AG04450 (cell line): ENCODE measurements at regions not wholly inside any gene's neighbourhood (a gene's known extent, or its start where the extent isn't known, plus 50 kb on each side); places are given as distances from the start of the nearest gene placed in this dataset.

Source experiments
- CTCF ChIA-PET: fragments of 300-600, 350-600 bp; formaldehyde crosslinking; extraction: SDS; loops from one replicate; lab custom pipeline; 2022; ENCODE audit warnings: antibody characterized with exemption, inconsistent platforms; lab: Charles Lee
- POLR2A ChIA-PET: fragments of 350-600 bp; formaldehyde crosslinking; extraction: SDS; loops from one replicate; lab custom pipeline; 2021; ENCODE audit warnings: antibody characterized with exemption, inconsistent platforms; lab: Yijun Ruan, JAX
- DNase-seq: peaks from one replicate; pipeline ENCODE4 v3.0.0-alpha.2; 2011; ENCODE audit warnings: low read depth, low spot score
- H3K27ac ChIP-seq: one replicate; pipeline ENCODE4 v1.5.1; 2012; ENCODE audit warnings: low read depth, low read length, control low read depth
- H3K27me3 ChIP-seq: one replicate; pipeline ENCODE4 v1.6.0; 2012; ENCODE audit warnings: low read length; ENCODE audit not compliant: control insufficient read depth, insufficient read depth
- H3K4me3 ChIP-seq: 2 replicates; pipeline ENCODE4 v1.5.1; 2011; ENCODE audit warnings: mild to moderate bottlenecking, low read depth, low read length, control low read depth
- H3K9me3 ChIP-seq: 2 replicates; pipeline ENCODE4 v1.5.1; 2012; ENCODE audit warnings: low read length; ENCODE audit not compliant: control insufficient read depth, insufficient read depth
- CTCF ChIP-seq: IDR thresholded peaks from 2 replicates; pipeline ENCODE4 v1.5.1; 2011; ENCODE audit warnings: low read depth, low read length, control low read depth, inconsistent platforms

GRCh38 chr5:61640179-61641021, 308.3 kb downstream of the ZSWIM6 start:
- no peak for DNase-seq
- H3K4me3 ChIP-seq: no peak overlapping the region
- H3K9me3 ChIP-seq: no peaks in the 10 kb centered on the region
- H3K27ac ChIP-seq: no peak overlapping the region
- H3K27me3 ChIP-seq: peaks cover 16% of the 10 kb centered on the region
- CTCF ChIA-PET: interaction anchor here (2.3 kb wide), 1 partner anchor 18 kb away, joined by 10 read pairs; no protein-coding TSS in a partner anchor
- POLR2A ChIA-PET: no interaction called here
- TF ChIP-seq CTCF: no peak

- H3K4me3 ChIP-seq: no peak overlapping the region
- TF ChIP-seq CTCF: peak; percentile 29; the same call in 1 of the 2 replicates
- DNase-seq: no peak
- no peak overlapping the region for H3K27ac ChIP-seq
- POLR2A ChIA-PET: no interaction called here
- peaks cover 20% of the 10 kb centered on the region for H3K27me3 ChIP-seq
- no peaks in the 10 kb centered on the region for H3K9me3 ChIP-seq
- CTCF ChIA-PET: interaction anchor here (0.8 to 2.3 kb wide), 5 partner anchors 16 to 44 kb away, joined by 3 to 10 read pairs (median 4); no protein-coding TSS in a partner anchor
Measured at GRCh38 chr5:61641748-61642565, 309.9 kb downstream of the ZSWIM6 start.

DNA sequence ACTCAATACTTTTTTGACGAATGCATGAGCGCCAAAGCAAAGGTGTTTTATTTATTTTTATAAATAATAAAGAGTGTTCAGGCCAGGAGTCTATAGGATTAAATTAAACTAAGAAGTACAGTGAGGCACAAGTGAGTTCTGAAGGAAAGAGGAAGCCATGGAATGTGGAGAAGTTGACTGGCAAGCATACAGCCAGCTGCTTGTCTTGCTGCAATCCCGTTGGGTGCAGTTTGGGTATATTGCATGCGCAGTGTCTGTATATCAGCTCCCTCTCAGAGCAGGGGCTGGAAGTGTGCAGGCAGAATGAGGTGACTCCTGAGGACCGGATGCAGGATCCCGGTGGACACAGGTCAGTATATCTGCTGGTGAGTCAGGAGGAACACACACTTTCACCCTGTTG, 315.6 kb downstream of the ZSWIM6 start:
- H3K27me3 ChIP-seq: peaks cover 23% of the 10 kb centered on the region
- no peak overlapping the region for H3K27ac ChIP-seq
- no peak for DNase-seq
- no peak for TF ChIP-seq CTCF
- ChIA-PET POLR2A (no interaction called here), CTCF (interaction anchor here (0.6 kb wide), 1 partner anchor 10 kb away, joined by 4 read pairs; no protein-coding TSS in a partner anchor)
- no peak overlapping the region for H3K4me3 ChIP-seq
- no peaks in the 10 kb centered on the region for H3K9me3 ChIP-seq

- Histone ChIP-seq H3K27me3 (peaks cover 23% of the 10 kb centered on the region), H3K9me3 (no peaks in the 10 kb centered on the region), H3K27ac (no peak overlapping the region), H3K4me3 (no peak overlapping the region)
- CTCF ChIA-PET: interaction anchor here (1.0 to 1.6 kb wide), 3 partner anchors 8 to 690 kb away, joined by 4 to 5 read pairs (median 5); no protein-coding TSS in a partner anchor
- TF ChIP-seq CTCF: no peak
- POLR2A ChIA-PET: no interaction called here
- DNase-seq: no peak
Measured at GRCh38 chr5:61649231-61649630, 317.2 kb downstream of the ZSWIM6 start.
